ENCODE measurements at regions not wholly inside any gene's neighbourhood (a gene's known extent, or its start where the extent isn't known, plus 50 kb on each side); places are given as distances from the start of the nearest gene placed in this dataset.

DNA sequence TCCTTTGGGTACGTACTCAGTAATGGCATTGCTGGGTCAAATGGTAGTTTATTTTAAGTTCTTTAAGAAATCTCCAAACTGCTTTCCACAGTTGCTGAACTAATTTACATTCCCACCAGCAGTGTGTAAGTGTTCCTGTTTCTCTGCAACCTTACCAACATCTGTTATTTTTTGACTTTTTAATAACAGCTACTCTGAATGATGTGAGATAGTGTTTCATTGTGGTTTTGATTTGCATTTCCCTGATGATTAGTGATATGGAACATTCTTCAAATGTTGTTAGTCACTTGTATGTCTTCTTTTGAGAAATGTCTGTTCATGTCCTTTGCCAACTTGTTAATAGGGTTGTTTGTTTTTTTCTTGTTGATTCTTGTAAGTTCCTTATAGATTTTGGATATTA lies 558.9 kb downstream of the SH2D4B start:
- no peak overlapping the region for H3K4me3 ChIP-seq (ENCODE audit: low read depth, low read length)
- no peaks in the 10 kb centered on the region for H3K4me1 ChIP-seq (ENCODE audit: control insufficient read depth, insufficient read depth, low read length)
- H3K36me3 ChIP-seq (ENCODE audit: control insufficient read depth, insufficient read depth, low read length) = no peaks in the 10 kb centered on the region
- H3K9me3 ChIP-seq (ENCODE audit: control insufficient read depth, insufficient read depth, low read length) = no peaks in the 10 kb centered on the region
- no peaks in the 10 kb centered on the region for H3K27me3 ChIP-seq (ENCODE audit: control insufficient read depth, insufficient read depth, low read length)
- no peak for DNase-seq (ENCODE audit: low read depth in 4 of 6, low spot score in 6 of 6)
- no CpG with 5 or more reads among the region's 1 CpG for WGBS (ENCODE audit: insufficient coverage)
- H3K27ac ChIP-seq (ENCODE audit: low read depth, low read length) = no peak overlapping the region

DNA sequence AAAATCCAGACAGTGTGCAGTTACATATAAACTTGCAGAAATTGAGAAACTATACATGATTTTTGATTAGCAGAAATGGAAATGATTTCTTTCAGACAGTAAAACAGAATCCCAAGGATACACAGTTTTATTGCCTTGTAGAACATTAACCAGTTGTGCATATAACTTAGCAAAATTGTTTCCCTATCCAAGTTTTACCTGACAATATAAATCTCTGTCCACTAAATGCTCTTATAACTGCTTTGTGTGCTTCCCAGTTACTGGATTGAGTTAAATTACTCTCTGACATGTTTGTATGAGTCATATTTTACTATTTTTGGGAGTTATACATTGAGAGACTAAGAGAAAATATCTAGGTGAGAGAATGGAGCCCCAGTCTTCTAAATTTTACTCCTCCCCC lies 563.4 kb downstream of the SH2D4B start:
- no peak overlapping the region for H3K4me3 ChIP-seq (ENCODE audit: low read depth, low read length)

DNA sequence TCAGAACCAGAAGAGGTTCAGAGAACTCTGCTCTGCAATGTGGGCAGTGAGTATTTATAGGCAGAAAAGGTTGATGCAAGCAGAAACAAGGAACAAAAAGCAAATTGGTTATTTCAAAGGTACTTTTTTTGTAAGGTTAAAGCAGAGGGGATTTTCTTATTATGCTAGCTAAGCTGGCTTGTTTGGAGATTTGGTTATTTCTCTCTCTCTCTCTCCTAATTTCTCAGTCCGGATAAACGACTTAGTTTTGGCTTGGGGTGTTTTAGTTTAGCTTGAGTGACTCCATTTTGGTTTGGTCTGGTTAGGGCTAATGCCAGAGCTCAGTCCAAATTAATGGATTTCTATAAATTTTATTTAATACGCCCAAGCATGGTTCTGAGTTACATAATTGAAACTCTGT lies 566.8 kb downstream of the SH2D4B start:
- no peaks in the 10 kb centered on the region for H3K36me3 ChIP-seq (ENCODE audit: control insufficient read depth, insufficient read depth, low read length)
- no peaks in the 10 kb centered on the region for H3K9me3 ChIP-seq (ENCODE audit: control insufficient read depth, insufficient read depth, low read length)
- WGBS (ENCODE audit: insufficient coverage) = no CpG with 5 or more reads among the region's 3 CpGs
- H3K27ac ChIP-seq (ENCODE audit: low read depth, low read length) = no peak overlapping the region
- H3K4me3 ChIP-seq (ENCODE audit: low read depth, low read length) = no peak overlapping the region
- H3K27me3 ChIP-seq (ENCODE audit: control insufficient read depth, insufficient read depth, low read length) = no peaks in the 10 kb centered on the region
- no peaks in the 10 kb centered on the region for H3K4me1 ChIP-seq (ENCODE audit: control insufficient read depth, insufficient read depth, low read length)
- DNase-seq (ENCODE audit: low read depth in 4 of 6, low spot score in 6 of 6) = no peak

More for the DNA sequence above, 563.4 kb downstream of the SH2D4B start:
- Histone ChIP-seq H3K9me3 (ENCODE audit: control insufficient read depth, insufficient read depth, low read length) (no peaks in the 10 kb centered on the region), H3K4me1 (ENCODE audit: control insufficient read depth, insufficient read depth, low read length) (no peaks in the 10 kb centered on the region), H3K36me3 (ENCODE audit: control insufficient read depth, insufficient read depth, low read length) (no peaks in the 10 kb centered on the region), H3K27ac (ENCODE audit: low read depth, low read length) (no peak overlapping the region), H3K27me3 (ENCODE audit: control insufficient read depth, insufficient read depth, low read length) (no peaks in the 10 kb centered on the region)
- no peak for DNase-seq (ENCODE audit: low read depth in 4 of 6, low spot score in 6 of 6)

DNA sequence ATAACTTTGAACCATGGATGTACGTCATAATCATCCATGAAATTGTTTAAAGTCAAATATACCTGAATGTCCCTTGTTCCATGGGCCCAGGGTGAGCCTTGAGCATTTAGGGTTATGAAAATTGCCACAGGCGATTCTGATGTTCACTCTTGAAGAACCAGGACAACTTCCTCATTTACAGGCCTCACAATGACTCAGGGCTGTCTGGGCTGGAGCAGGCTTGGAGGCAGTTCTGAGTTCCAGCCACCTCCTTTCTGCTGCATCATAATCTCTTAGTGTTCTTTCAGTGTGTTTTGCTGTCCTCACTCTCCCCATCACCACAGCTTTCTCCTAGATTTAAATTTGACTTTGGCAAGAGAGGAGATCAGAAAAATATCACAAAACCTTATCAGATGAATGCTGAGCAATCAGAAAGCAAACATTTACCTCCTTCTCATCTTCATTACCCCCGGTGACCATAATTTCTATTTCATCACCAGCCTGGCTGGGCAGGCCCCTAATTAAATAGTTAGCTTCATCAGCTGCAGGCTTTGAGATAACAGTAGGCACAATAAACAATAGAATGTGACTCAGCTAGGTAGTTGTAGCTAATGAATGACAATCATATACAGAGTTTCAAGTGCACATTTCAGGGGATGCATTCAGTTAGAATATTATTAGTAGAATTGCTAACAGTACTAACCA lies 571.0 kb downstream of the SH2D4B start:
- no peak for DNase-seq (ENCODE audit: low read depth in 4 of 6, low spot score in 6 of 6)
- Histone ChIP-seq H3K9me3 (ENCODE audit: control insufficient read depth, insufficient read depth, low read length) (no peaks in the 10 kb centered on the region), H3K27me3 (ENCODE audit: control insufficient read depth, insufficient read depth, low read length) (no peaks in the 10 kb centered on the region), H3K4me1 (ENCODE audit: control insufficient read depth, insufficient read depth, low read length) (no peaks in the 10 kb centered on the region), H3K4me3 (ENCODE audit: low read depth, low read length) (no peak overlapping the region), H3K36me3 (ENCODE audit: control insufficient read depth, insufficient read depth, low read length) (no peaks in the 10 kb centered on the region), H3K27ac (ENCODE audit: low read depth, low read length) (no peak overlapping the region)
- WGBS (ENCODE audit: insufficient coverage) = 94% methylated on average over 2 of the region's 3 CpGs

DNA sequence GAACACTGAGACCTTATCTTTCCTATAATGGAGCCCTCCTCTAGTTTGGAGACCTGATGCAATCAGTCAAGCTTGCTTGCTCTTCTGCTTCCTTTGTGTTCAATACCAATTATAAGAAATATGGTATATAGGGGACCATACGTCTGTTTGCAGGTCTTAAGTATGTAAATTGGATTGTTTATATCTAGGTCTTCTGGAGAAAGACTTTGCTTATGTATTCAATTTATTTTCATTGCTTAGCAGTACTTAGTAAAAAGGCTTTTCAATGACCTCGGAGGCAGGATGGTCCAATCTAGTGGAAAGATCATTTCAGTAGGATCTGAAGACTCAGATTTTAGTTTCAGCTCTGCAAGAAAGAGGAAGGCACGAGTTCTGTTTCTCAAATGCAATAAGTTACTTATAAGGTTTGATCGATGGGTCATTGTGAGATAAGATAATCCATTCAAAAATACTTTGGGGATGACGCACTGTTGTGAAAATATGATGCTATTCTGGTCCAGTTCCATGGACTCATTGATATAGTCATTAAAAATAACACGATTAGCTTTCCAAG lies 571.6 kb downstream of the SH2D4B start:
- 83% methylated on average over 1 of the region's 6 CpGs for WGBS (ENCODE audit: insufficient coverage)
- no peak for DNase-seq (ENCODE audit: low read depth in 4 of 6, low spot score in 6 of 6)
- Histone ChIP-seq H3K27ac (ENCODE audit: low read depth, low read length) (no peak overlapping the region), H3K4me3 (ENCODE audit: low read depth, low read length) (no peak overlapping the region), H3K9me3 (ENCODE audit: control insufficient read depth, insufficient read depth, low read length) (no peaks in the 10 kb centered on the region), H3K36me3 (ENCODE audit: control insufficient read depth, insufficient read depth, low read length) (no peaks in the 10 kb centered on the region), H3K27me3 (ENCODE audit: control insufficient read depth, insufficient read depth, low read length) (no peaks in the 10 kb centered on the region), H3K4me1 (ENCODE audit: control insufficient read depth, insufficient read depth, low read length) (no peaks in the 10 kb centered on the region)

DNA sequence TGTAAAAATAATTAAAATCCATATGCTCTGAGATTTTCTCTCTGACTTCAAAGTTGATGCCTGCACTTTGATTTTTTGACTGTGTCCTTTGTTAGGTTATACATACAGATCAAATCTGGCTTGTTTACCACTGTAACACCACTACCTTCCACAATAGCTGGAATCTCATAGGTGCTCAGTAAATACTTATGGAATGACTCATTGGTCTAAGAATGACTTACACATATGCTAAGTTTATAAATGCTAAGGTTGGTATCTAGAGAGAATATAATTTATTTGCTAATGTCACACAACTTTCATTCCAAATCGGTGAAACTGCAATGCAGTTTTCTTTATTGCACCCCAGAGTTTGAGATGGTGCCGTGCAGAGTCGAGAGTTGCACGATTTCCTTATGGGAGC lies 578.5 kb downstream of the SH2D4B start:
- no peaks in the 10 kb centered on the region for H3K27me3 ChIP-seq (ENCODE audit: control insufficient read depth, insufficient read depth, low read length)
- DNase-seq (ENCODE audit: low read depth in 4 of 6, low spot score in 6 of 6) = no peak
- H3K4me3 ChIP-seq (ENCODE audit: low read depth, low read length) = no peak overlapping the region
- H3K36me3 ChIP-seq (ENCODE audit: control insufficient read depth, insufficient read depth, low read length) = no peaks in the 10 kb centered on the region
- H3K27ac ChIP-seq (ENCODE audit: low read depth, low read length) = no peak overlapping the region
- no peaks in the 10 kb centered on the region for H3K4me1 ChIP-seq (ENCODE audit: control insufficient read depth, insufficient read depth, low read length)
- WGBS (ENCODE audit: insufficient coverage) = no CpG with 5 or more reads among the region's 4 CpGs
- no peaks in the 10 kb centered on the region for H3K9me3 ChIP-seq (ENCODE audit: control insufficient read depth, insufficient read depth, low read length)

DNA sequence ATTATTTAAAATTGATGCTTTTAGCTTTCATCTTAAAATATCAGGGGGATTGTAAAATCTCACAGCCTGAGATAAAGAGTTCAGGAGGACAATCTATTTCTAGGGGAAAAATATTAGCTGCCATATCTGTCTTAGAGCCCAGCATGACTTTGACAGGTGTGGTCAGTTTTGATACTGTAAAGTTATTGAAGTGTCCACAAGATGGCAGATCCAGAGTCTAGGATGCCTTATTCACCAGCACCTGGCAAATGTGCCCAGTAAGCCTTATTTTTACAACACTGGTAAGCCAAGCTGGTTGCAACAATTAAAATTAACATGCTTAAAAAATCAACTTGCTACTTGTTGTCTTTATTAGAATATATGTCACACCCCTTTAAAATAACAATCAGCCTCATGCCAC lies 579.3 kb downstream of the SH2D4B start:
- no peaks in the 10 kb centered on the region for H3K9me3 ChIP-seq (ENCODE audit: control insufficient read depth, insufficient read depth, low read length)
- DNase-seq (ENCODE audit: low read depth in 4 of 6, low spot score in 6 of 6) = peak in 1 of 6 donors; percentile 18
- no peak overlapping the region for H3K27ac ChIP-seq (ENCODE audit: low read depth, low read length)
- H3K27me3 ChIP-seq (ENCODE audit: control insufficient read depth, insufficient read depth, low read length) = no peaks in the 10 kb centered on the region
- H3K4me3 ChIP-seq (ENCODE audit: low read depth, low read length) = no peak overlapping the region
- H3K4me1 ChIP-seq (ENCODE audit: control insufficient read depth, insufficient read depth, low read length) = no peaks in the 10 kb centered on the region
- H3K36me3 ChIP-seq (ENCODE audit: control insufficient read depth, insufficient read depth, low read length) = no peaks in the 10 kb centered on the region

DNA sequence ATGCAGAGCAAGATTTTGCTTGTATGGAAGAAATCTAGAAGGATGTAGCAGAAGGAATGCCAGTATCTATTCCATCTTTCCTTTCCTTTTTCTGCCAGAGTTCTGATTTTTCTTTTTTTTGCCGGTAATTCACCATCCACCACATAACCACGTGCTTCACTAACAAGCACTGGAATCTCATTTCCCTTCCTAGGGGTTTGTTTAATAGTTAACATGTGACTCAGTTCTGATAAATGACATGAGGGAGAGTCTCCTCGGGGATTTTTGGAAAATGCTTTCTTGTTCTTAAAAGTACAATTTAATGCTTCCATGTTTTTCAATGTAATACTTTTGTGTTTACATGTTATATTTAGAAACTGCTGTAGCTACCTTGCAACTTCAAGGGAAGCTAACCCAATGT lies 590.2 kb downstream of the SH2D4B start:
- Histone ChIP-seq H3K4me1 (ENCODE audit: control insufficient read depth, insufficient read depth, low read length) (no peaks in the 10 kb centered on the region), H3K27ac (ENCODE audit: low read depth, low read length) (no peak overlapping the region), H3K36me3 (ENCODE audit: control insufficient read depth, insufficient read depth, low read length) (no peaks in the 10 kb centered on the region), H3K9me3 (ENCODE audit: control insufficient read depth, insufficient read depth, low read length) (no peaks in the 10 kb centered on the region), H3K4me3 (ENCODE audit: low read depth, low read length) (no peak overlapping the region), H3K27me3 (ENCODE audit: control insufficient read depth, insufficient read depth, low read length) (no peaks in the 10 kb centered on the region)
- WGBS (ENCODE audit: insufficient coverage) = no CpG with 5 or more reads among the region's 3 CpGs
- DNase-seq (ENCODE audit: low read depth in 4 of 6, low spot score in 6 of 6) = no peak

DNA sequence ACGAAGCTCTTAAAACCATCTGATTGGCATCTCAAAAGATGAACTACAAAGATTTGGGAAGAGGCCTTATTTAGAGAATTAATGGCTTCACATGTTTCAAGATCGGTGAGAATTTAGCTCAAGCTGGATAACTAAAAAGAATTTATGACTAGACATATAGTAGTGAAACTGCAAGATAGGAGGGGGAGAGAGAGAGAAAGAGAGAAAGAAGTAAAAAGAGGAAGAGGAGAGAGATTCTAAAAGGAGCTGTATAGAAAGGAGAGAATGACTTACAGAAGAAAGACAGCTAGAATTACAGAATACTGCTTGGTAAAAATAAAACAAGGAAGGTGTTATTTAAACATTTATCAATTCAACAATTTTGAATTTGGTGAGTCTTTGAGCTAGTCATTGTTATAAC lies 592.3 kb downstream of the SH2D4B start:
- no peak for DNase-seq (ENCODE audit: low read depth in 4 of 6, low spot score in 6 of 6)
- H3K4me1 ChIP-seq (ENCODE audit: control insufficient read depth, insufficient read depth, low read length) = no peaks in the 10 kb centered on the region
- H3K27me3 ChIP-seq (ENCODE audit: control insufficient read depth, insufficient read depth, low read length) = no peaks in the 10 kb centered on the region
- H3K4me3 ChIP-seq (ENCODE audit: low read depth, low read length) = no peak overlapping the region
- no peak overlapping the region for H3K27ac ChIP-seq (ENCODE audit: low read depth, low read length)
- H3K36me3 ChIP-seq (ENCODE audit: control insufficient read depth, insufficient read depth, low read length) = no peaks in the 10 kb centered on the region
- WGBS (ENCODE audit: insufficient coverage) = 90% methylated on average over 1 of the region's 2 CpGs
- H3K9me3 ChIP-seq (ENCODE audit: control insufficient read depth, insufficient read depth, low read length) = no peaks in the 10 kb centered on the region

DNA sequence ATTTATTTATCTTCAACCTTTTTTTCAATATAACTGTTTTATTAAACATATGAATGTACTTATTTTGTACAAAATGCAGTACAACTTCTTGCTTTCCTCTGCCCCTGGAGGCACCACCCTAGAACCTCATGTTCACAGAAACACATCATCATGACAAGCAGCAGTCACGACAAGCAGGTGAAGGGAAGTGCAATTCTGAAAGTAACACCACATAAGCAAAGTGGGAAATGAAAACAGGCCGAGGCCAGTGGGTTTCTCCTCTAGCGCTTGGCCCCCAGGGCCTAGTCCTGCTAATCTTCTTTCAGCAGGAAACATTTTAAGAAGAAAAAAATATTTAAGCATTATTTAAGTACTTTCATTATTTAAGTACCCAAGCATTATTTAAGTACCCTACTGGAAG lies 598.1 kb downstream of the SH2D4B start:
- no peak for DNase-seq (ENCODE audit: low read depth in 4 of 6, low spot score in 6 of 6)
- no peaks in the 10 kb centered on the region for H3K9me3 ChIP-seq (ENCODE audit: control insufficient read depth, insufficient read depth, low read length)
- WGBS (ENCODE audit: insufficient coverage) = no CpG with 5 or more reads among the region's 3 CpGs

More for the DNA sequence above, 598.1 kb downstream of the SH2D4B start:
- H3K36me3 ChIP-seq (ENCODE audit: control insufficient read depth, insufficient read depth, low read length) = no peaks in the 10 kb centered on the region
- H3K4me3 ChIP-seq (ENCODE audit: low read depth, low read length) = no peak overlapping the region
- H3K4me1 ChIP-seq (ENCODE audit: control insufficient read depth, insufficient read depth, low read length) = no peaks in the 10 kb centered on the region
- no peak overlapping the region for H3K27ac ChIP-seq (ENCODE audit: low read depth, low read length)
- H3K27me3 ChIP-seq (ENCODE audit: control insufficient read depth, insufficient read depth, low read length) = no peaks in the 10 kb centered on the region
